ENCODE measurements at regions not wholly inside any gene's neighbourhood (a gene's known extent, or its start where the extent isn't known, plus 50 kb on each side); places are given as distances from the start of the nearest gene placed in this dataset.

DNA sequence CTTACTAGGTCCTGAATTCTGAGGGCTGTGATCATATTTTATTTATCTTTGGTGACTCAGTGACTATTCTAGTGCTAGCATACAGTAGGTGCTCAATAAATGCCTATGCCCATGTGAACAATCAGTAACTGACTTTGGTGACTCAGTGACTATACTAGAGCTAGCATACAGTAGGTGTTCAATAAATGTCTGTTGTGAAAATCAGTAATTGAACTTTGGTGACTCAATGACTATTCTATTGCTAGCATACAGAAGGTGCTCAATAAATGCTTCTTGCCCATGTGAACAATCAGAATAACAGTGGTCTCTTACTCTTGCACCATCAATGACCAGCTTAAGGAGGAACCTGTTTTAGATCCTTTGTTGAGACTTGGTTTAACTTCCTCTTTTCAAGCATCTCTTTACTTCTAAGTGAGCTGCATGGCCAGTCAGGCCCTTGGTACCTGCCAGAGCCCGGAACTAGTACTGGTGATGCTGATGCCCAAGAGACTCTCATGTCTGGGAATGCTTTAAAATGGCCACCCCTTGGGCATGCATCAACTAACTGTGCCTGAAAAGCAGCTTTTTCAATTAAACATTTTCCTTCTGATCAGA lies 214.9 kb upstream of the SPRED2 start:
- TF ChIP-seq CTCF (IDR thresholded peaks at IDR 0.05): no peak
- TF ChIP-seq POLR2AphosphoS5 (IDR thresholded peaks at IDR 0.05; ENCODE audit: low read depth, low read length): no peak
- no peak for TF ChIP-seq EZH2phosphoT487 (IDR thresholded peaks at IDR 0.05; ENCODE audit: borderline replicate concordance, low read depth)
- no peak for TF ChIP-seq TCF12 (IDR thresholded peaks at IDR 0.05)
- no peak for TF ChIP-seq SIN3A (IDR thresholded peaks at IDR 0.05; ENCODE audit: borderline replicate concordance, low read depth, low read length)
- TF ChIP-seq ELF1 (IDR thresholded peaks at IDR 0.05): no peak
- no peak for TF ChIP-seq SMC3 (IDR thresholded peaks at IDR 0.05; ENCODE audit: low read depth, low read length)
- TF ChIP-seq GABPA (IDR thresholded peaks at IDR 0.05; ENCODE audit: low read depth): no peak
